GM12874 (cell line): ENCODE measurements at regions not wholly inside any gene's neighbourhood (a gene's known extent, or its start where the extent isn't known, plus 50 kb on each side); places are given as distances from the start of the nearest gene placed in this dataset.

Experiments used
- CTCF ChIP-seq: IDR thresholded peaks from 2 replicates; pipeline ENCODE4 v1.5.1; 2011; ENCODE audit warnings: low read depth, mild to moderate bottlenecking, control low read depth, low read length, moderate library complexity; ENCODE audit not compliant: insufficient read depth

- no peak for TF ChIP-seq CTCF
Measured at GRCh38 chr14:84029720-84030119, 1500.2 kb upstream of the FLRT2 start.

GRCh38 chr14:84036840-84037239 lies 1493.1 kb upstream of the FLRT2 start:
- TF ChIP-seq CTCF = no peak

- TF ChIP-seq CTCF = no peak
Measured at GRCh38 chr14:84037593-84037992, 1492.4 kb upstream of the FLRT2 start.

- no peak for TF ChIP-seq CTCF
Measured at GRCh38 chr14:84040101-84040500, 1489.8 kb upstream of the FLRT2 start.

GRCh38 chr14:84041421-84041820 lies 1488.5 kb upstream of the FLRT2 start:
- no peak for TF ChIP-seq CTCF

- no peak for TF ChIP-seq CTCF
Measured at GRCh38 chr14:84042992-84043391, 1487.0 kb upstream of the FLRT2 start.

GRCh38 chr14:84064316-84065125 lies 1465.4 kb upstream of the FLRT2 start:
- no peak for TF ChIP-seq CTCF
